Stimulated activated CD4-positive, alpha-beta T cell treated with anti-CD3 and anti-CD28 coated beads, Interleukin-4, amount 100 ng/mL, for 48 hours (primary cell): ENCODE measurements at regions not wholly inside any gene's neighbourhood (a gene's known extent, or its start where the extent isn't known, plus 50 kb on each side); places are given as distances from the start of the nearest gene placed in this dataset.
A peak's percentile ranks its signal among the peaks of the same experiment; 100 is the strongest.
"Not testable (repeated sequence)": the region's sequence is repeated elsewhere in the genome, so short reads cannot be mapped to it uniquely, and the experiment has no call there.

Experiments used
- DNase-seq, 2 donors: peaks; one replicate each; pipeline ENCODE4 v3.0.0-alpha.2; 2020; ENCODE audit warnings: low read depth in 2 of 2

DNA sequence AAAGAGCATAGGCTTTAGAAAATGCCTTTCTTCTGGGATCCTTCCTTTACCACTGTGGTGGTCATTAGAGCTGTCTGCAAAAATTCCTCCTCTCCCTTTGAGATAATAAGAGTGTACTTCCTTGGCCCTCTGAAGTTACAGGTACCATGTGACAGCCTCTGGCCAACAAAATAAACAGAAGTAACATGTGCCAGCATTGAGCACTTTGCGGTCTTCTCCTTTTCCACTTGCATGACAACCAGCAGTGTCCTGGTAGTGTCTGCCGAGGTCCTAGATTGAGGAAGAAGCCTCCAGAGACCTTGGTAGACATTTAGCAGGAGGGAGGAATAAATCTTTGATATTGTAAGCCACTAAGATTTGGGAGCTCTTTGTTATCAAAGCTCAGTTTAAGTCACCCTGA, 87.5 kb upstream of the ARID1B start:
- DNase-seq, result no peak

GRCh38 chr6:156688620-156688971, 88.6 kb upstream of the ARID1B start:
- DNase-seq, result no peak

- no peak for DNase-seq
Observed at GRCh38 chr6:156687789-156688619, 89.2 kb upstream of the ARID1B start.

DNA sequence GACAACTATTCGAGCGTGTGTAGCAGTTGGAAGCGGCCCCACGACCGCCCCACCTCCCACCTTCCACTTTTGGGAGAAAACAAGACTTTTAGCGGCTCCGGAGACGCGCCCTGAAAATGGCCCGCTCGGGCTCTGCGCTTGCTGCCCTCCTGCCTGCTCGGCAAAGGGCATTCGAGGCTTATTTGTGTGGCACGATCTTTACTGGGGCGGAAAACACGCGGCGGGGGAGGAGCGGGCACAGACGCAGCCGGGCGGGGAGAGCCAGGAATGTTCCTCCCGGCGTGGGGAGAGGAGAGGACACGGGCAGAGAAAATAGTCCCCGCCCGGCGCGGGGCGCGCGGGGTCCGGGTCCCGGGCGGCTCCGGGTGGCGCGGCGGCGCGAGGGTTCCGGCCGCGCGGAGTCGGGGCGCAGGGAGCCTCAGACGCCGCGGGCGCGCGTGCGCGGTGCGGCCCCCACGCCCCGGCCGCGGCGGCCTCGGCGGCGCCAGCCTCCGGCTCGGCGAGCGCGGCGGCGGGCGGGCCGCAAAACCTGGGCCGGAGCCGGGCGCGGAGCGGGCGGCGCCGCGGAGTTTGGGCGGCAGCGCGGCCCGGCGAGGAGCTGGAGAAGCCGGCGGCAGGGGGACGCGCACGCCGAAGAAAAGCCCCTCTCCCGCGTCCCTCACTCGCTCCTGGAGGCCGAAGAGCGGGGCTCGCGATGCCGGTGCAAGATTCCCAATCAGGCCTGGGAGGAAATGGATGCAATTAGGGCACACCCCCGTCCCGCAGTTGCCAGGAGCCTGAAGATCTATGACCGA, 90.0 kb upstream of the ARID1B start:
- peak; percentile 59 to 60 for DNase-seq

GRCh38 chr6:156686301-156686994, 90.7 kb upstream of the ARID1B start:
- peak; percentile 14 to 16 for DNase-seq

DNA sequence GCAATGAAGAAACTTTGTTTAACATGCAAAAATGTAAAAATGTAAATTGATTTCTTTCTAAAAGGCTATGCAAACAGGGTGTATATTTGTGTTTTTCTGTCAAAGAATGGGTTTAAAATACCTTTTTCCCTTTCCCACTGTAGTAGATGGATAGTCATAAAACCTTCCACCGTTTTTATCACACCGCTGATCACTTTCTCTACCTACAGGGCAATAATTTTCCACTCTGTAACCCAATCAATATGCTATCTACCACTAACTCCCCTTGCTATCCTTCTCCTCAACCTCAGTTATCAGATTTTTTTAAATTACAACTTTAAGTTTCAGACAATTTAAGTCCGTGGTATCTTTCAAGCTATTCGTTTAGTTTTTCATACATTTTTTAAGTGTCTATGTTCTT, 91.4 kb upstream of the ARID1B start:
- DNase-seq, result no peak

GRCh38 chr6:156683821-156684220, 93.4 kb upstream of the ARID1B start:
- no peak for DNase-seq

- no peak for DNase-seq
Observed at GRCh38 chr6:156676721-156677120, 100.5 kb upstream of the ARID1B start.

DNA sequence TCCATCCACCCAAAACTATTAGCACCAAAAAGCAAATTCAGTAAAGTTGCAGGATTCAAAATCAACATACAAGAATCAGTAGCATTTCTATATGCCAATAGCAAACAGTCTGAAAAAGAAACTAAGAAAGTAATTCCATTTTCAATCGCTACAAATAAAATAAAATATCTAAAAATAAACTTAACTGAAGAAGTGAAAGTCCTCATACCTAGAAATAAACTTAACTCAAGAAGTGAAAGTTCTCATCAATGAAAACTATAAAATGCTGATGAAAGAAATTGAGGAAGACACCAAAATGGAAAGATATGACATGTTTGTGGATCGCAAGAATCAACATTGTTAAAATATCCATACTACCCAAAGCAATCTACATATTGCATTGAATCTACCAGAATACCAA, 103.0 kb upstream of the ARID1B start:
- DNase-seq, result no peak

DNA sequence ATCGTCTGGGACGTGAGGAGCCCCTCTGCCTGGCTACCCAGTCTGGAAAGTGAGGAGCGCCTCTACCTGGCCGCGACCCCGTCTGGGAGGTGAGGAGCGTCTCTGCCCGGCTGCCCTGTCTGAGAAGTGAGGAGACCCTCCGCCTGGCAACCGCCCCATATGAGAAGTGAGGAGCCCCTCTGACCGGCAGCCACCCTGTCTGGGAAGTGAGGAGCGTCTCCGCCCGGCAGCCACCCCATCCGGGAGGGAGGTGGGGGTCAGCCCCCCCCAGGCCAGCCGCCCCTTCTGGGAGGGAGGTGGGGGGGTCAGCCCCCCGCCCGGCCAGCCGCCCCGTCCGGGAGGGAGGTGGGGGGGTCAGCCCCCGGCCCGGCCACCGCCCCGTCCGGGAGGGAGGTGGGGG, 107.1 kb upstream of the ARID1B start:
- not testable (repeated sequence) for DNase-seq

DNA sequence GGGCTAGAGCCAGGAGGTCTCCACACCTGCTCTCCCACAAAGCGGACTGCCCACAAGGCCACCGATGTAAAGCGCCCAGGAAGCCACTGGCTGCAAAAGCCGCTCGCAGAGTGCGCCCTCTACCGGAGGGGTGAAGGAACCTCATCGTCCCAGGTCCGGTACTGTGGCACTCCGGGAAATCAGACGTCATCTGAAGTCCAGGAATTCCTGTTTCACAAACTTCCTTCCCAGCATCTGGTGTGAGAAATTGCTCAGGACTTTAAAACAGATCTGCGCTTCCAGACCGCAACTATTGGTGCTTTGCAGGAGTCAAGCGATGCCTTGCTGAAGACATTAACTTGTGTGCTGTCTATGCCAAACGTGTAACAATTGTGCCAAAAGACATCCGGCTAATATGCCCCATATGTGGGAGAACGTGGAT, 115.1 kb upstream of the ARID1B start:
- DNase-seq, result peak in 1 of 2 donors; percentile 47

DNA sequence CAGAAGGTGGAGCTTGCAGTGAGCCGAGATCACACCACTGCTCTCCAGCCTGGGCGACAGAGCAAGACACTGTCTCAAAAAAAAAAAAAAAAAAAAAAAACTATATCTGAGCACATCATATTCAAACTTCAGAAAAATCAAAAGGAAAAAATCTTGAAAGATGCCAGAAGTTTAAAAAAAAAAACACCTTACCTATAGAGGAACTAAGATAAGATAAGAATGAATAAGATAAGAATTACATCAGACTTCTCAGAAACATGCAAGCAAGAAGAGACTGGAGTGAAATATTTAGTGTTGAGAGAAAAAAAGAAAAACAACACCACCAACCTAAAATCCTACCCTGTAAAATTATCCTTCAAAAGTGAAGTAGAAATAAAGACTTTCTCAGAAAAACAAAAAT, 116.8 kb upstream of the ARID1B start:
- no peak for DNase-seq

DNA sequence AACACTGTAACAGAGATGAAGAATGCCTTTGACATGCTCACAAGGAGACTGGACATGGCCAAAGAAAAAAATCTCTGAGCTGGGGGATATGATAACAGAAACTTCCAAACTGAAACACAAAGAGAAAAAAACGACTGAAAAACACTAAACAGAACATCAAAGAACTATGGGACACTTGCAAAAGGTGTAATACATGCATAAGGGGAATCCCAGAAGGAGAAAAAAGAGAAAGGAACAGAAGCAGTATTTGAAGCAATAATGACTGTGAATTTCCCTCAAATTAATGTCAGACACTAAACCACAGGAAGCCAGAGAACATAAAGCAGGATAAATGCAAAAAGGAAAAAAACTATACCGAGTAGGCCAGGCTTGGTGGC, 117.4 kb upstream of the ARID1B start:
- DNase-seq, result no peak

DNA sequence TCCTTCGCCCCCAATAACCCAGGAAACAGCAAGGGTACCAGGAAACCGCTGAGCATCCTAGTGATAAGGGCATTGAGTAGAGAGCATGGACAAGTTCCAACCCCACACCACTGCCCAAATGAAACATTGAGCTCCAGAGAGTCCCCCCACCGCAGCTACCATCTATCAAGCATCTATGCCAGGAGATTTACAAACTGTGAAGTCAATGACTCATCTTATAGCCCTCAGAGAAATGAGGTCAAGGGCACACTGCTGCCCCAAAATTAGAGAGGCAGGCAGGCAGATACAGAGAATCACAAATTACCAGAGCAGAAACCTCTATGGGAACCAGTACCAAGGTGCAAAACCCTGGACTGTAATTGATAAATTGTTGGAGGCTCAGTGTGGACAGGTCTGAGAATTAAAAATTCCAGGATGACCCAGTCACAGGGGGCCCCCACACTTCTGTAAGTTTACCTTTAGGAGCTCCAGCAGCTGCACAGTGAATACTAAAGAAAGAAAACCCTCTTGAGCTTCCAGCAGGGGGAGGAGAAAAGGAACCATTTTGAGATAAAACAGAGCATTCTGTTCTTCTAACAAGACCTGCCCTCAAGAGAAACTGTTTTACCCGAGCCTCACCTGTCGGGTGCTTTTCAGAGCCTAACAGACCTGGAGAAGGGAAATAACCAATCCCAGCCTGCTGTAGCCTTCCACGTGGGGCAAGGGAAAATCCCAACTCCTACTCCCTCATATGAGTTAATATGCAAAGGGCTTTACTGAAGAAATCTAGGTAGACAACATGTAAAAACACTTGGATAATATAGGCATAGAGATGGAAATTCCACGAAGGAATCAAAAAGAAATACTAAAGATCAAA, 118.0 kb upstream of the ARID1B start:
- no peak for DNase-seq

- DNase-seq, result no peak
Observed at GRCh38 chr6:156658186-156658965, 118.8 kb upstream of the ARID1B start.

- no peak for DNase-seq
Observed at GRCh38 chr6:156657296-156657695, 119.9 kb upstream of the ARID1B start.

- no peak for DNase-seq
Observed at GRCh38 chr6:156654919-156655918, 122.0 kb upstream of the ARID1B start.

DNA sequence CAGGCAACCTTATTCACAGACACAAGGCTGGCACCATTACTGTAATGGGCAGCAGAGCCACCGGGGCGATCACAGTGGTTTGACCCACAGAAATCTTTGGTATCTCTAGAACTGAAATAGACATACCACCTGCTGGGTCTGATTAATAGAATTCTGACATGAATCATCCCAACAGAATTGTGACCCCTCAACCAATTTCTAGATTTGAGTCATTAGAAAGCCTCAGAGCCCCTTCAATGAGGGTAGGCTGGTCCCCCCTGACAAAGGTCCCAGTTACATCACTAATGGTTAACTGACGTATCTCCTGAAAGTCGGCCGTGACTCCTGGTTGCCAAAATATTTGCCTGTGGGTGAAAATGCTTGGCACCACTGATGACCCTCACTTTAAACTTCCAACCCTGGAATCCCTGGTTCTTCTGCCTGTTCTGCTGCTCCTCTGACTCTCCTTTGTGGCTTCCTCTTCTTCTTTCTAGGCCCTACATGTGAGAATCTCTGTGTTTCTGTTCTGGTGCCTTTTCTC, 124.9 kb upstream of the ARID1B start:
- no peak for DNase-seq

- no peak for DNase-seq
Observed at GRCh38 chr6:156651486-156651885, 125.7 kb upstream of the ARID1B start.
